ENCODE measurements at regions not wholly inside any gene's neighbourhood (a gene's known extent, or its start where the extent isn't known, plus 50 kb on each side); places are given as distances from the start of the nearest gene placed in this dataset.
"Not testable (repeated sequence)": the region's sequence is repeated elsewhere in the genome, so short reads cannot be mapped to it uniquely, and the experiment has no call there.

DNA sequence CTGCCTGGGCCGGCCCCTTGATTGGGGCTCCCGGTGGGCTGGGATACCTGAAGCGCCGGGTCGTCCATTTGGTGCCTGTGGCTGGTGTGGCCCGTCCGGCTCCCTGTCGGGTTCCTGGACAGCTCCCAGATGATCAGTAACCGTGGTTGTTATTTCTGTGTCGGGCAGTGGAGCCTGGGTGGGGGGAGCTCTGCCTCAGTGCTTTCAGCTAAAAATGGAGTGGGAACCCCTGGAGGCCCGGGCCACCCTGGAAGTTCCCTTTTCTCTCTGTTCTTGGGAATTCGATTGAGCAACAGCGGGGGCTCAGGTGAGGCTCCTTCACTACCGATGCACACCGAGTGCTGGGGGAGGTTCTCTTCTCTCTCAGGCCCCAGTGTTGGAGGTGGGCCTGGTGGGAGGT lies 197.4 kb downstream of the TMEM121 start:
- H3K4me3 ChIP-seq (ENCODE audit: low read depth, low read length), result not testable (repeated sequence)

DNA sequence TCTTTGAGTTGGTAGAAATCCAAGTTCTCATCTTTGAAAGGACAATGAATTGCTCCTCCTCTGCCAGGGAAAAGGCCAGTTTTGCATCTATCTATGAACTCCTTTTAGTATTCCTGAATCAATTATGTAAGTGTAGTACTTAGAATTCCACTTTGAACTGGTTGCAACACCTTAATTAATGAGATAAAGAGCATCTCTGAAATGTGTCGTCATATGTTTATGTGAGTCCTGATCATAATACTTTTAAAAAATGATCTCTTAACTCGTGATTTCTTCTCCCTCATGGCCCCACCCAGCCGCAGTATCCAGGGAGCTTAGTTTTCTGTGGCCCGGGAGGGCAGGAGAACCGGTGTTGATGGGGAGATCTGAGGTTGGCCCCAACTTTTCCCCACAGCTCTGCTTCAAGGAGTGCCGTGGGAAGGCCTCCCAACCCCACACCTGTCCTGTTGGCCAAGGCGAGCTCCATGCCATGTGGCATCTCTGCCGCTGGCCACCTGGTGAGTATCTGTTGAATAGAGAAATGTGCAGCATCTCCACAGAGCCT lies 203.5 kb downstream of the TMEM121 start:
- H3K4me3 ChIP-seq (ENCODE audit: low read depth, low read length), result not testable (repeated sequence)

DNA sequence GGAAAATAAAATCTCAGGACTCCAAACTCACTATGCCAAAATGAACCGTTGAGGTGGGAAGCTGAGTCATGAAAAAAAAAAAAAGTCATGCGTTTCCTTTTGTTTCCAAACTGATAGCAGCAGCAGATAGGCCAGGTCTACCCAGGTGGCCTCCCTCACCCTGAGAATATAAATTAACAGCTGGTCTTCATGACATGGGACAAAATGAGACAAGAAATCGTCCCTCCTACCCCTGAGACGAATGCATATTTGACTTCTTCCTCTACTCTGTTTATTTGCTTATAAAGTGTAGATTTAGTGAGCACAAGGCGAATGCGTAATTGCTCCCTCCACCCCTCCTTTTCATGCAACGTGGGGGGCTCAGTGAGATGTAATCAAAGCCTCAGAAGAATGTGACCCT lies 204.3 kb downstream of the TMEM121 start:
- H3K4me3 ChIP-seq (ENCODE audit: low read depth, low read length), result not testable (repeated sequence)

DNA sequence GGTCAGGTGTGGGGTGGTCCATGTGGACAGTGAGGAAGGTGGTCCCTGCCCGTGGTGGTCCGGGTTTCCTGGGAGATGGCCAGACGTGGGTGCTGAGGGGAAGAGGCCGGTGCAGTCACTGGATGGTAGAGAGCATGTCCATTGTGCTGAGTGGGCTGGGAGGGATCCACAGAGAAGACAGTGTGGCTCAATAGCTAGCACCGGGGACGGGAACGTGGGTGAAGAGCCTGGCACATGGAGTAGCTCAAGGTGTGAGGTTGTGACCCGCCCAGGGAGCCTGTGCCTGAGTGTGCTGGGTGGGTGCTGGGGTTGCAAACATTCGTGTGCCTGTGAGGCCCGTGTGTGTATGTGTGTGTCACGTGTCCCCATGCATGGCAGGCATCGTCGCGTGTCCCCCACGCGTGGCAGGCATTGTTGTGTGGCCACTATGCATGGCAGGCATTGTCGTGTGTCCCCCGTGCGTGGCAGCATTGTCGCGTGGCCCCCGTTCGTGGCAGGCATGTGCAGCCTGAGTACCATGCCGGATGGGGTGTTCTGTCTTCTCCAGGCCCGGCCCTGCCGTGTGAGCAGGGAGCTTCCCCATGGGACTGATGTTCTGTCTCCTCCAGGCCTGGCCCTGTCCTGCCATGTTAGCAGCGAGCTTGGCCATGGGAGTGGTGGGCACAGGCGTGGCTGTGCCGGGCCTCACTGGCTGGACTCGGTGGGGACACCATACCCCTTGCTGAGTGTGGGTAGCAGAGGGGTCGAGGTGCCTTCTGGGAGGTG lies 205.0 kb downstream of the TMEM121 start:
- not testable (repeated sequence) for H3K4me3 ChIP-seq (ENCODE audit: low read depth, low read length)

DNA sequence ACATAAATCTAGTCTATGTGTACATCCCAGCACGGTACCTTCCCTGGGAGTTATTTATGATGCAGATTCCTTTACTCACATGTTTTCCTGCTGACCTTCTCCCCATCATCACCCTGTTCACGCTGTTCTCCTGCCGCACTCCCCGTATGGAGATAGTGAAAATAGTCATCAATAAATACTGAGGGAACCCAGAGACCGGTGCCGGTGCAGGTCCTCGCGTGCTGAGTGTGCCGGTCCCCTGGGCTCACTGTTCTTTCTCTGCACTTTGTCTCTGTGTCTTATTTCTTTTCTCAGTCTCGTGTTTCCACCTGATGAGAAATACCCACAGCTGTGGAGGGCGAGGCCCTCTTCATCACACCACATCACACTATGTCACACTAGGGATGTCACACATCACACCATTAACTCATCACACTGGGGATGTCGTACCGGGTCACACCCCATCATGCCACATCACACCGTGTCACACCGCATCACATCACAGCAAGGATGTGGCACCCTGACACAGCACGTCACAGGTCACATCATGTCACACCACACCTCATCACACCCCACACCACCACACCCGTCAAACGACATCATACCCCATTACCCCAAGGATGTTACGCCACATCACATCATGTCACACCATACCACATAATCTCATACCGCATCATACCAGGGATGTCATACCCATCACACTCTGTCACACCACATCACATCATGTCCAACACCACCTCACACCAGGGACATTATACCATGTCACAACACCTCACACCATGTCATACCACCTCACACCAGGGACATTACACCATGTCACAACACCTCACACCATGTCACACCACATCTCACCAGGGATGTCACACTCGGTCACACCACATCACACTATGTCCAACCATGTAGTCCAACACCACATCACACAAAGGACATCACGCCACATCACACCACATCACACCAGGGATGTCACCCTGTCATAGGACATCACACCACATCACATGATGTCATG lies 207.0 kb downstream of the TMEM121 start:
- TF ChIP-seq, protein P1, sequence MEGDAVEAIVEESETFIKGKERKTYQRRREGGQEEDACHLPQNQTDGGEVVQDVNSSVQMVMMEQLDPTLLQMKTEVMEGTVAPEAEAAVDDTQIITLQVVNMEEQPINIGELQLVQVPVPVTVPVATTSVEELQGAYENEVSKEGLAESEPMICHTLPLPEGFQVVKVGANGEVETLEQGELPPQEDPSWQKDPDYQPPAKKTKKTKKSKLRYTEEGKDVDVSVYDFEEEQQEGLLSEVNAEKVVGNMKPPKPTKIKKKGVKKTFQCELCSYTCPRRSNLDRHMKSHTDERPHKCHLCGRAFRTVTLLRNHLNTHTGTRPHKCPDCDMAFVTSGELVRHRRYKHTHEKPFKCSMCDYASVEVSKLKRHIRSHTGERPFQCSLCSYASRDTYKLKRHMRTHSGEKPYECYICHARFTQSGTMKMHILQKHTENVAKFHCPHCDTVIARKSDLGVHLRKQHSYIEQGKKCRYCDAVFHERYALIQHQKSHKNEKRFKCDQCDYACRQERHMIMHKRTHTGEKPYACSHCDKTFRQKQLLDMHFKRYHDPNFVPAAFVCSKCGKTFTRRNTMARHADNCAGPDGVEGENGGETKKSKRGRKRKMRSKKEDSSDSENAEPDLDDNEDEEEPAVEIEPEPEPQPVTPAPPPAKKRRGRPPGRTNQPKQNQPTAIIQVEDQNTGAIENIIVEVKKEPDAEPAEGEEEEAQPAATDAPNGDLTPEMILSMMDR (IDR thresholded peaks at IDR 0.05; ENCODE audit: low read depth, low read length), result no peak
- H3K4me3 ChIP-seq (ENCODE audit: low read depth, low read length), result no peak overlapping the region

DNA sequence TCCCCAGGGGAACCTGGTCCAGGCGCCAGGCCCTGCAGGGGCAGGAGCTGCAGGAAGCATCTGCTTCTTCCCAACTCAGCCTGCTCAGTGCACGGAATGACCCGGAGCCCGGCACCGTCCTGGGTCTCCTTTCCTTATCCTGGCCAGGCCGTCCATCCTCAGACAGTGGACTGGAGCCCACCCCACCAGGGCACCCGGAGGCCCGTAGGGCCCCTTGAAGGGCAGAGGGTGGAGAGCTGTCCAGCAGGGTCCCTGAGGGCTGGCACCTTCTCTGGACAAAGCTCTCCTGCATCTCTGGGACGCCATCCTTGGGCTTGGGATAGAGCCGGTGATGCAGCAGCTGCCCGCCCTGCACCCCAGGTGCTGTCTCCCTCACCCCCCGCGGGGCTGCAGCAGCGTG lies 207.9 kb downstream of the TMEM121 start:
- H3K4me3 ChIP-seq (ENCODE audit: low read depth, low read length), result not testable (repeated sequence)

DNA sequence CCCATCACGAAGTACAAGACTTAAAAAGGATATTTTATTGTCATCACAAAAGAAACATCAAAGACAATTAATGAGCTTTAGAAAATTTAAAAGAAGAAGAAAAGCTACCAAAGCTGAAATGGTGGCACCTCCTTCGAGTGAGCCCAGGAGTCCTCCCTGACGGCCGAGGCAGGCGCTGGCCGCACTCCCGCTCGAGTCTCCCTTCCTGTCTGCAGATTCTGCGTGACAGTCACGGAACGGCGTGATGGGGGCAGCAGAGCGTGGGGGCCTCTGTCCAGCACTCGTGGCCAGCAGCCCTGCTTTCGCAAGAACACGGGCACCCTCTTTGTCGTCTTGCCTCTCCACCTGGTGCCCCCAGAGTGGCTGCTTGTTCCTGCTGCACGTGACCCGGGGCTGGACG lies 209.9 kb downstream of the TMEM121 start:
- not testable (repeated sequence) for H3K4me3 ChIP-seq (ENCODE audit: low read depth, low read length)

DNA sequence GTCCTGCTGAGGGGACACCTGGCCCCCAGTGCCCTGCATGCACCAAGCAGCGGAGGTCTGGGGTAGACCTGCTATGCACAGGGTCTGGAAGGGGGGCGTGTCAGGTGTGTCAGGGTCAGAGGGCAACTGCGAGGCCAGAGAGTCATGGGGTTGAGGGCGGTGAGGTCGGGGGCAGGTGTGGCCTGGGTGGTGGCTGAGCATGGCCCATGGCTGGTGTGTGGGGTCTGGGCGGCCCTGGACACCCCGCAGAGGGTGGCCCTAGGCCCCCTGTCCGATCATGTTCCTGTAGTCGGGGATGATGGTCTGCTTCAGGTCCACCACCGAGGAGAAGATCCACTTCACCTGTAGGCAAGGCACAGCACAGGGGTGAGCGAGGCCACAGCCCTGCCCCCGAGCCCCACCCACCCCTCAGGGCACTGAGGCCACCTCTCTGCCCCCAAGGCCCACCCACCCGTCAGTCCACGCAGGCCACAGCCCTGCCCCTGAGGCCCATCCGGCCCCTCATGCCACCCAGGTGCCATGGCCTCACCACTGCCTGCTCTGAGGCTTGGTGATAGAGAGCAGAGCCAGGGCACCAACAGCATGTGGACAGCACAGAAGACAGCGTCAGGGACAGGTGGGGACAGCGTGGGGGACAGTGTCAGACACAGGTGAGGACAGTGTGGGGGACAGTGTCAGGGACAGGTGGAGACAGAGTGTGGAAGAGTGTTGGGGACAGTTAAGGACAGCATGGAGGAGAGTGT lies 211.3 kb downstream of the TMEM121 start:
- TF ChIP-seq, protein P1 (IDR thresholded peaks at IDR 0.05; ENCODE audit: low read depth, low read length), result no peak

DNA sequence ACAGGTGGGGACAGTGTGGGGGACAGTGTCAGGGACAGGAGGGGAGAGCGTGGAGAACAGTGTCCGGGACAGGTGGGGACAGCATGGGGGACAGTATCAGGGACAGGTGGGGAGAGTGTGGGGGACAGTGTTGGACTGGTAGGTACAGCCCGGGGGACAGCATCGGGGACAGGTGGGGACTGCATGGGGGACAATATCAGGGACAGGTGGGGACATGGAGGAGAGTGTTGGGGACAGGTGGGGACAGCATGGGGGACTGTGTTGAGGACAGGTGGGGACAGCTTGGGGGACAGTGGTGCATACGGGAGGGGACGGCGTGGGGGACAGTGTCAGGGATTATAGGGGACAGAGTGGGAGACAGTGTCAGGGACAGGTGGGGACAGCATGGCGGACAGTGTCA lies 212.3 kb downstream of the TMEM121 start:
- TF ChIP-seq, protein P1 (IDR thresholded peaks at IDR 0.05; ENCODE audit: low read depth, low read length), result no peak
- no peak overlapping the region for H3K4me3 ChIP-seq (ENCODE audit: low read depth, low read length)

More for the DNA sequence above, 211.3 kb downstream of the TMEM121 start:
- H3K4me3 ChIP-seq (ENCODE audit: low read depth, low read length), result no peak overlapping the region

DNA sequence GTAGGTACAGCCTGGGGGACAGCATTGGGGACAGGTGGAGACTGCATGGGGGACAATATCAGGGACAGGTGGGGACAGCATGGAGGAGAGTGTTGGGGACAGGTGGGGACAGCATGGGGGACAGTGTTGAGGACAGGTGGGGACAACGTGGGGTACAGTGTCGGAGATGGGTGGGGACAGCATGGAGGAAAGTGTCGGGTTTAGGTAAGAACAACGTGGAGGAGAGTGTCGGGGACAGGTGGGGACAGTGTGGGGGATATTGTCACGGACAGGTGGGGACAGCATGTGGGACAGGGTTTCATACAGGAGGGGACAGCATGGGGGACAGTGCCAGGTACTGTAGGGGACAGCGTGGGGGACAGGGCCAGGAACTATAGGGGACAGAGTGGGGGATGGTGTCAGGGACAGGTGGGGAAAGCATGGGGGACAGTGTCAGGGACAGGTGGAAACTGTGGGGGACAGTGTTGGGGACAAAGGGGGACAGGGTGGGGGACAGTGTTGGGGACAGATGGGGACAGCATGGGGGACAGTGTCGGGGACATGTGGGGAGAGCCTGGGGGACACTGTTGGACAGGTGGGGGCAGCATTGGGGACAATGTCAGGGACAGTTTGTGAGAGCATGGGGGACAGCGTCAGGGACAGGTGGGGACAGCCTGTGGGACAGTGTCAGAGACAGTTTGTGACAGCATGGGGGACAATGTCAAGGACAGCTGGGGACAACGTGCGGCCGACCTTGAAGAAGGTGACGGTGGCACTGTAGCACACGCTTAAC lies 213.1 kb downstream of the TMEM121 start:
- no peak overlapping the region for H3K4me3 ChIP-seq (ENCODE audit: low read depth, low read length)

DNA sequence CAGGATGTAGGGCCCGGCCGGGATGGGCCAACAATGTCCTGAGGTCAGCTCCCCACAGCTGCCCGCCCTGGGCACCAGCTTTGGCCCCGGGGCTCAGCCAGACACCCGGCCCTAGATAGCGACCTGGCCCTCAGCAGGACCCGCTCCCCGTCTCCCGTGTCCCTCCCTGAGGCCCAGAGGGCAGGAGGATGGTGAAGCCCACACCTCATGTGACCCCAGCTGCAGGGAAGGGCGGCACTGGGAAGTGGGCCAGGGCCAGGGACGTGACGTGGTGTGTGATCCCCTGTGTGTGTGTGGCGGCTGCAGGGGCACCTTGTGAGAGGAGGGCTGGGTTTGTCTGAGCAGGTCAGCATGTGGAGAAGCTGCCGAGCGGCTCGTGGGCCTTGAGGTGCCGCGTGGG lies 213.9 kb downstream of the TMEM121 start:
- H3K4me3 ChIP-seq (ENCODE audit: low read depth, low read length), result not testable (repeated sequence)

More for the DNA sequence above, 213.1 kb downstream of the TMEM121 start:
- TF ChIP-seq, protein P1 (IDR thresholded peaks at IDR 0.05; ENCODE audit: low read depth, low read length), result no peak

DNA sequence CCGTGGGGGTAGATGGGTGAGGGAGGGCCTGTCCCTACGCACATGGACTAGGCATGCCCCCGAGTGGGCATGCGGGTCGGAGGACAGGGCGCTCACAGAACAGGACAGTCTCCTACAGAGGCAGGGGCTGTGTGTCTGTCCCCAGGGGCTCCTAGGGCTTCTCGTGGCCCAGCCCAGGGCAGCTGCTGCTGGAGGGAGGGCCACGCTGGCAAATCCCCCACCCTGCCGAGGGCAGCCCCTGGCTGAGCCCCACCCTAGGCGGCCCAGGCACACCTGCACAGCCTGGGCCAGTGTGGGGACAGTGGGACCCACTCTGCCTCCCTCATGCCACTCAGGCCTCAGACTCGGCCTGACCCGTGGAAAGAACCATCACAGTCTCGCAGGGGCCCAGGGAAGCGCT lies 214.6 kb downstream of the TMEM121 start:
- not testable (repeated sequence) for H3K4me3 ChIP-seq (ENCODE audit: low read depth, low read length)

DNA sequence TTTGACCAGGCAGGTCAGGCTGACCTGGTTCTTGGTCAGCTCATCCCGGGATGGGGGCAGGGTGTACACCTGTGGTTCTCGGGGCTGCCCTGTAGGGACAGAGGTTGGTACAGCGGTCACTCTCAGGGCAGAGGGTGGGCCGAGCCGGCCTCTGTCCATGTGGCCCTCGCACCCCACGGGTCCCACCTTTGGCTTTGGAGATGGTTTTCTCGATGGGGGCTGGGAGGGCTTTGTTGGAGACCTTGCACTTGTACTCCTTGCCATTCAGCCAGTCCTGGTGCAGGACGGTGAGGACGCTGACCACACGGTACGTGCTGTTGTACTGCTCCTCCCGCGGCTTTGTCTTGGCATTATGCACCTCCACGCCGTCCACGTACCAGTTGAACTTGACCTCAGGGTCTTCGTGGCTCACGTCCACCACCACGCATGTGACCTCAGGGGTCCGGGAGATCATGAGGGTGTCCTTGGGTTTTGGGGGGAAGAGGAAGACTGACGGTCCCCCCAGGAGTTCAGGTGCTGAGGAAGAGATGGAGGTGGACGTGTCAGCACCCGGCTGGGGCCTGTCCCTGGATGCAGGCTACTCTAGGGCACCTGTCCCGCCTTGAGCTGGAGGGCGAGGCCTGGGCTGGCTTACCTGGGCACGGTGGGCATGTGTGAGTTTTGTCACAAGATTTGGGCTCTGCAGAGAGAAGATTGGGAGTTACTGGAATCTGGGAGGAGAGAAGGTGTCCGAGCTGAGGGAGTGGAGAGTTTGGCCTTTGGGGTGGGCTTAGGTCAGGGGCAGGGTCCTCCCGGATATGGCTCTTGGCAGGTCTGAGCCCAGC lies 215.5 kb downstream of the TMEM121 start:
- not testable (repeated sequence) for H3K4me3 ChIP-seq (ENCODE audit: low read depth, low read length)
